ENCODE measurements at regions not wholly inside any gene's neighbourhood (a gene's known extent, or its start where the extent isn't known, plus 50 kb on each side); places are given as distances from the start of the nearest gene placed in this dataset.
"Not testable (repeated sequence)": the region's sequence is repeated elsewhere in the genome, so short reads cannot be mapped to it uniquely, and the experiment has no call there.

DNA sequence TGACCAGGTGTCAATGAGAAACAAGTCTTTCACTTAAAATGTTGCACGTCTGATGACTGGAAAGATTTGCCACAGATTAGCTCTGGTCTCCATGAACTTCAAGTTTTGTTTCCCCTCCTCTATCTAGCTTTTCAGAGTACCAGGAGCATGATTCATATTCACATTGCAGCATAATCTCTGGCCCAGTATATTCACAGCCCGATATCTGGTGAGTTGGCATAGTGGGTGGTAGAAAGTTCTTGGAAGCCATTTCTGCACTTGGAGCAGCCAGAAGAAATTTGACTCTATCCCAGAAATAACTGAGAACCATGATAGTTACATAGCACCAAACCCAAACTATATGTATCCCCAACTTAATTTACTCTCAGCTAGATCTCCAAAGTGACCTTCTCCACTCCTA is 503.9 kb downstream of the PID1 start:
- ATAC-seq = no peak
- Histone ChIP-seq H3K27ac (no peak overlapping the region), H3K9me3 (no peaks in the 10 kb centered on the region), H3K36me3 (ENCODE audit: insufficient read depth in 1 of 2, low read depth in 1 of 2) (no peaks in the 10 kb centered on the region), H3K4me3 (no peak overlapping the region), H3K27me3 (ENCODE audit: insufficient read depth in 3 of 3, low read length in 2 of 3) (no peaks in the 10 kb centered on the region), H3K4me1 (no peaks in the 10 kb centered on the region)
- DNase-seq = no peak
- 35 to 43% (median 42%) methylated on average over 2 of the region's 2 CpGs for WGBS, 3 donors
- intact Hi-C loops (cut with DNase I) = no loop called here
- TF ChIP-seq, protein P1, sequence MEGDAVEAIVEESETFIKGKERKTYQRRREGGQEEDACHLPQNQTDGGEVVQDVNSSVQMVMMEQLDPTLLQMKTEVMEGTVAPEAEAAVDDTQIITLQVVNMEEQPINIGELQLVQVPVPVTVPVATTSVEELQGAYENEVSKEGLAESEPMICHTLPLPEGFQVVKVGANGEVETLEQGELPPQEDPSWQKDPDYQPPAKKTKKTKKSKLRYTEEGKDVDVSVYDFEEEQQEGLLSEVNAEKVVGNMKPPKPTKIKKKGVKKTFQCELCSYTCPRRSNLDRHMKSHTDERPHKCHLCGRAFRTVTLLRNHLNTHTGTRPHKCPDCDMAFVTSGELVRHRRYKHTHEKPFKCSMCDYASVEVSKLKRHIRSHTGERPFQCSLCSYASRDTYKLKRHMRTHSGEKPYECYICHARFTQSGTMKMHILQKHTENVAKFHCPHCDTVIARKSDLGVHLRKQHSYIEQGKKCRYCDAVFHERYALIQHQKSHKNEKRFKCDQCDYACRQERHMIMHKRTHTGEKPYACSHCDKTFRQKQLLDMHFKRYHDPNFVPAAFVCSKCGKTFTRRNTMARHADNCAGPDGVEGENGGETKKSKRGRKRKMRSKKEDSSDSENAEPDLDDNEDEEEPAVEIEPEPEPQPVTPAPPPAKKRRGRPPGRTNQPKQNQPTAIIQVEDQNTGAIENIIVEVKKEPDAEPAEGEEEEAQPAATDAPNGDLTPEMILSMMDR (IDR thresholded peaks at IDR 0.05) = no peak

DNA sequence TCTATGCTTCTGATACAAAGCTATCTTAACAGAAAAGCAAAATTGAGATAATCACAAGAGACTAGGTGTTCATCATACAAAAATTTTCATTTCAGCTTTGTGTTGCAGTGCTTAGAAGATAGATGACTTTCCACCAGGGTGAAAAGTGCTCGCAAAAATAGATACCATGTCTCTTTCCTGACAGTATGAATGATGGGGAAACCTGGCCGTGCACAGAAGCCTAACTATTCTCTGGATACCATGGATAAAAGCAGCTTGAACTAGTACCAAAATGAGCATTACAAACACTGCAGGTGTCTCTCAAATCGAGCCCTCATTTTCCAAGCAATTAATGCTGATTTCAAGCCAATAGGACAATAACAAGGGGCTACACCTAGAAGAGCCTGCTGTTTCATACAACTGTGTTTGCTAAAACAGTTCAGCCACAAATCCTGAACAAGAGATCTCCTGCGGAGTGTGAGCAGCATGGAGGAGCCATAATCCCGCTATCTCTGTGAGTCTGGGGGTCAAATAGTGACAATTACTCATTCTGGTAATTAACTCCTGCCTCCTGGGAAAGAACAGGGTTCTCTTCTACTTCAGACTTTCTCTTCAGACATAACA is 507.6 kb downstream of the PID1 start:
- ATAC-seq (no peak), DNase-seq (no peak)
- TF ChIP-seq, protein P1 (IDR thresholded peaks at IDR 0.05) = no peak
- Histone ChIP-seq H3K4me3 (no peak overlapping the region), H3K36me3 (ENCODE audit: insufficient read depth in 1 of 2, low read depth in 1 of 2) (no peaks in the 10 kb centered on the region), H3K27ac (no peak overlapping the region), H3K27me3 (ENCODE audit: insufficient read depth in 3 of 3, low read length in 2 of 3) (no peaks in the 10 kb centered on the region), H3K9me3 (no peaks in the 10 kb centered on the region), H3K4me1 (no peaks in the 10 kb centered on the region)
- intact Hi-C loops (cut with DNase I) = no loop called here
- WGBS, 3 donors = 57 to 61% (median 57%) methylated on average over 5 of the region's 5 CpGs

DNA sequence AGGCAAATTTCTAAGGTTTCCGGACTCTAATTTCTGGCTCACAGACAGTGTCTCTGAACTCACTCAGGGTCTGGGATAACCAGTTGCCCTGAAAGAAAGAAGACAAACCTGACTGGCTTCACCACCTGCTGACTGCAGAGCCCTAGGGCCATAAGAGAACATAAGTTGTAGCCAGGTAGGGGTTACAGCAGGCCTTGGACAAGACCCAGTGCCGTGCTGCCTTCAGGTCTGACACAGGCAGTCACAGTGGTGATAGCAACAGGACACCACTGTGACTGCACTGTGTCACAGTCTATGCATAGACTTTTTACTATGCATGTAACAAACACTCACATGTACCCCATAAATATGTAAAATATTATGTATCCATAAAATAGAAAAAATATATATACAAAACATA is 508.5 kb downstream of the PID1 start:
- no peak overlapping the region for H3K27ac ChIP-seq
- DNase-seq = no peak
- intact Hi-C loops (cut with DNase I) = no loop called here
- TF ChIP-seq, protein P1 (IDR thresholded peaks at IDR 0.05) = no peak
- no peaks in the 10 kb centered on the region for H3K9me3 ChIP-seq
- no peaks in the 10 kb centered on the region for H3K27me3 ChIP-seq (ENCODE audit: insufficient read depth in 3 of 3, low read length in 2 of 3)
- H3K4me1 ChIP-seq = no peaks in the 10 kb centered on the region
- ATAC-seq = no peak
- H3K4me3 ChIP-seq = no peak overlapping the region
- no peaks in the 10 kb centered on the region for H3K36me3 ChIP-seq (ENCODE audit: insufficient read depth in 1 of 2, low read depth in 1 of 2)
- 67 to 77% (median 73%) methylated on average over 2 of the region's 2 CpGs for WGBS, 3 donors

DNA sequence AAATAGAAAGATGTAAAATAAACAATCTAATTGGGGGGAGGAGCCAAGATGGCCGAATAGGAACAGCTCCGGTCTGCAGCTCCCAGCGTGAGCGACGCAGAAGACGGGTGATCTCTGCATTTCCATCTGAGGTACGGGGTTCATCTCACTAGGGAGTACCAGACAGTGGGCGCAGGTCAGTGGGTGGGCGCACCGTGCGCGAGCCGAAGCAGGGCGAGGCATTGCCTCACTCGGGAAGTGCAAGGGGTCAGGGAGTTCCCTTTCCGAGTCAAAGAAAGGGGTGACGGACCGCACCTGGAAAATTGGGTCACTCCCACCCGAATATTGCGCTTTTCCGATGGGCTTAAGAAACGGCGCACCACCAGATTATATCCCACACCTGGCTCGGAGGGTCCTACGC is 515.4 kb downstream of the PID1 start:
- DNase-seq; ATAC-seq; H3K27me3 ChIP-seq (ENCODE audit: insufficient read depth in 3 of 3, low read length in 2 of 3); H3K4me3 ChIP-seq; H3K9me3 ChIP-seq; intact Hi-C loops (cut with DNase I); H3K4me1 ChIP-seq; H3K36me3 ChIP-seq (ENCODE audit: insufficient read depth in 1 of 2, low read depth in 1 of 2); H3K27ac ChIP-seq: not testable (repeated sequence)
- WGBS, 3 donors = 90 to 96% (median 95%) methylated on average over 25 of the region's 25 CpGs

DNA sequence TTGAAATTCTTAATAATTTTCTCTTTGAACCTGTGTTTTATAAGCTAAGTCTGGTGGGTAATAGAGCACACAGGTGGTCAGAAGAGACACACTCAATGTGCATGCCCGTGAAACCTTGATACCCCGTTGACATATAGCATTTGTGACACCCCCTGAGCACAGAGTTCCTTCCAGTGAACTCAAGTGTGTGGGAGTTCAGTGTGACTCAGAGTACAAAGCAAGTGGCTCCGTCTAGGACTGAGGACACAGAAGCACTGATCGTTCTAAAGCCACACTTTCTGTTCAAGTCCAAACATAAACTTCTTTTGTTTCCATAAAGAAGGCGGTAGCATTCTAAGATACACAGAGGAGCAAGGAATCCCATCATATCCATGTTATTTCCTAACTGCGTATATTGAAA is 523.6 kb downstream of the PID1 start:
- intact Hi-C loops (cut with DNase I) = no loop called here
- Histone ChIP-seq H3K4me1 (no peaks in the 10 kb centered on the region), H3K27me3 (ENCODE audit: insufficient read depth in 3 of 3, low read length in 2 of 3) (no peaks in the 10 kb centered on the region), H3K4me3 (no peak overlapping the region), H3K36me3 (ENCODE audit: insufficient read depth in 1 of 2, low read depth in 1 of 2) (no peaks in the 10 kb centered on the region), H3K27ac (no peak overlapping the region), H3K9me3 (no peaks in the 10 kb centered on the region)
- ATAC-seq = no peak
- no peak for DNase-seq
- 55 to 68% (median 63%) methylated on average over 6 of the region's 6 CpGs for WGBS, 3 donors
- TF ChIP-seq, protein P1 (IDR thresholded peaks at IDR 0.05) = no peak

Measured in psoas muscle (tissue), 7 donors.